Activated CD8-positive, alpha-beta T cell treated with anti-CD3 and anti-CD28 coated beads for 36 hours (primary cell): ENCODE measurements at regions not wholly inside any gene's neighbourhood (a gene's known extent, or its start where the extent isn't known, plus 50 kb on each side); places are given as distances from the start of the nearest gene placed in this dataset.

Experiments used
- ATAC-seq: fragments of 200-7000 bp; cut with Tn5 transposase; one replicate; pipeline ENCODE4 v1.10.0; 2021; ENCODE audit warnings: mild to moderate bottlenecking, moderate library complexity
- CTCF ChIA-PET: fragments of 350-600 bp; sonication (Branson Sonifier 250); formaldehyde crosslinking; loops from one replicate; lab custom pipeline; 2021; ENCODE audit warnings: antibody characterized with exemption; lab: Charles Lee
- POLR2A ChIA-PET: fragments of 350-600 bp; sonication (Branson Sonifier 250); formaldehyde crosslinking; loops from one replicate; lab custom pipeline; 2021; ENCODE audit warnings: antibody characterized with exemption; lab: Charles Lee
- DNase-seq: peaks from one replicate; pipeline ENCODE4 v3.0.0-alpha.2; 2020
- H3K27ac Mint-ChIP-seq: one replicate; pipeline ENCODE4 v1.8.0; 2021; ENCODE audit warnings: mild to moderate bottlenecking, mixed read lengths
- H3K27me3 Mint-ChIP-seq: one replicate; pipeline ENCODE4 v1.8.0; 2021; ENCODE audit warnings: mixed read lengths
- H3K36me3 Mint-ChIP-seq: one replicate; pipeline ENCODE4 v1.8.0; 2021; ENCODE audit warnings: low read depth, mixed read lengths
- H3K4me1 Mint-ChIP-seq: one replicate; pipeline ENCODE4 v1.8.0; 2021; ENCODE audit warnings: low read depth, mixed read lengths
- H3K4me3 Mint-ChIP-seq: one replicate; pipeline ENCODE4 v1.8.0; 2021; ENCODE audit warnings: mild to moderate bottlenecking, moderate library complexity, mixed read lengths
- H3K9me3 Mint-ChIP-seq: one replicate; pipeline ENCODE4 v1.8.0; 2021; ENCODE audit warnings: mixed read lengths
- CTCF ChIP-seq: fragments of 200-600 bp; IDR thresholded peaks from one replicate; pipeline ENCODE4 v1.8.0; 2022; ENCODE audit warnings: antibody characterized with exemption, mild to moderate bottlenecking
- intact Hi-C: fragments of 100-400 bp; cut with micrococcal nuclease; formaldehyde crosslinking; loops from one replicate; pipeline ENCODE4 v1.10.0; 2022

- CTCF ChIA-PET: no interaction called here
- no peak for TF ChIP-seq CTCF
- intact Hi-C loops: no loop called here
- H3K27ac Mint-ChIP-seq: no peak overlapping the region
- no peaks in the 10 kb centered on the region for H3K4me1 Mint-ChIP-seq
- H3K4me3 Mint-ChIP-seq: no peak overlapping the region
- DNase-seq (no peak), ATAC-seq (no peak)
- POLR2A ChIA-PET: no interaction called here
- no peaks in the 10 kb centered on the region for H3K27me3 Mint-ChIP-seq
- H3K36me3 Mint-ChIP-seq: no peaks in the 10 kb centered on the region
- peaks cover 6% of the 10 kb centered on the region for H3K9me3 Mint-ChIP-seq
These were observed 59.7 kb upstream of the VCX3B start for GRCh38 chrX:8404926-8405325.

GRCh38 chrX:8405631-8406030 lies 59.0 kb upstream of the VCX3B start:
- TF ChIP-seq CTCF: no peak
- Mint-ChIP-seq H3K4me1 (no peaks in the 10 kb centered on the region), H3K4me3 (no peak overlapping the region), H3K36me3 (no peaks in the 10 kb centered on the region), H3K9me3 (peaks cover 4% of the 10 kb centered on the region), H3K27ac (no peak overlapping the region), H3K27me3 (no peaks in the 10 kb centered on the region)
- ChIA-PET CTCF (no interaction called here), POLR2A (no interaction called here)
- no peak for ATAC-seq
- DNase-seq: no peak
- intact Hi-C loops: no loop called here

- ATAC-seq: no peak
- H3K27me3 Mint-ChIP-seq: no peaks in the 10 kb centered on the region
- intact Hi-C loops: no loop called here
These were observed 51.4 kb upstream of the VCX3B start for GRCh38 chrX:8413279-8413678.

More at GRCh38 chrX:8413279-8413678, 51.4 kb upstream of the VCX3B start:
- Mint-ChIP-seq H3K36me3 (no peaks in the 10 kb centered on the region), H3K4me1 (no peaks in the 10 kb centered on the region), H3K27ac (no peak overlapping the region), H3K4me3 (no peak overlapping the region), H3K9me3 (peaks cover 7% of the 10 kb centered on the region)
- no peak for DNase-seq
- POLR2A ChIA-PET: interaction anchor here (0.6 kb wide), 1 partner anchor 175 kb away, joined by 3 read pairs; no protein-coding TSS in a partner anchor
- CTCF ChIA-PET: no interaction called here
- TF ChIP-seq CTCF: no peak
